ENCODE measurements at regions not wholly inside any gene's neighbourhood (a gene's known extent, or its start where the extent isn't known, plus 50 kb on each side); places are given as distances from the start of the nearest gene placed in this dataset.

DNA sequence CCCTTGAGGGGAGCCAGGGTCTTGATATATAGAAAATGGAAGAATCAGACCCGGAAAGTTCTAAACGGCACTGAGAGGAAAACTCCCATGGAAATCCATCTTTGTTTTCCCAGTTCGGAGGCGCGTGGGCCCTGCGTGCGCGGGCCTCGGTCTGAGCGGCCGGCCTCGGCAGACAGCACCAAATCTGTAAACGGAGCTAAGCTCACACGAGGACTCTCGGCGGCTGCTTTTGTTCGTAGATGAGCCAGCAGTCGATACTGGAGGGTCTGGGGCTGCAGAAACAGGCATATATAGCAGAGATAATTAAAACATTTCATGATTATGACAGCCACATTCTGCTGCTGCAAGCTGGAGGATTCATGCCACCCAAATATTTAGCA lies 68.5 kb upstream of the PPARA start:
- no peak for TF ChIP-seq CTCF (IDR thresholded peaks at IDR 0.05)
- TF ChIP-seq POLR2A (IDR thresholded peaks at IDR 0.05), result no peak
